ENCODE measurements at regions not wholly inside any gene's neighbourhood (a gene's known extent, or its start where the extent isn't known, plus 50 kb on each side); places are given as distances from the start of the nearest gene placed in this dataset.

GRCh38 chr20:55251170-55251569, 754.1 kb downstream of the CBLN4 start:
- no peak overlapping the region for H3K4me3 ChIP-seq (ENCODE audit: low read depth, low read length)
- no peak for TF ChIP-seq CTCF (conservative IDR thresholded peaks at IDR 0.05; ENCODE audit: low read depth, low read length)
- DNase-seq (ENCODE audit: low read depth) = no peak

- no peak overlapping the region for H3K4me3 ChIP-seq (ENCODE audit: low read depth, low read length)
- no peak for DNase-seq (ENCODE audit: low read depth)
- no peak for TF ChIP-seq CTCF (conservative IDR thresholded peaks at IDR 0.05; ENCODE audit: low read depth, low read length)
Measured at GRCh38 chr20:55242853-55243252, 762.5 kb downstream of the CBLN4 start.

GRCh38 chr20:55239269-55239668, 763.9 kb downstream of the DOK5 start:
- no peak for TF ChIP-seq CTCF (conservative IDR thresholded peaks at IDR 0.05; ENCODE audit: low read depth, low read length)
- H3K4me3 ChIP-seq (ENCODE audit: low read depth, low read length) = no peak overlapping the region
- no peak for DNase-seq (ENCODE audit: low read depth)

- no peak for DNase-seq (ENCODE audit: low read depth)
- H3K4me3 ChIP-seq (ENCODE audit: low read depth, low read length) = no peak overlapping the region
- TF ChIP-seq CTCF (conservative IDR thresholded peaks at IDR 0.05; ENCODE audit: low read depth, low read length) = no peak
Measured at GRCh38 chr20:55232647-55233046, 757.3 kb downstream of the DOK5 start.

- H3K4me3 ChIP-seq (ENCODE audit: low read depth, low read length) = no peak overlapping the region
- no peak for DNase-seq (ENCODE audit: low read depth)
- TF ChIP-seq CTCF (conservative IDR thresholded peaks at IDR 0.05; ENCODE audit: low read depth, low read length) = no peak
Measured at GRCh38 chr20:55229451-55229850, 754.1 kb downstream of the DOK5 start.

- H3K4me3 ChIP-seq (ENCODE audit: low read depth, low read length) = no peak overlapping the region
- no peak for DNase-seq (ENCODE audit: low read depth)
- no peak for TF ChIP-seq CTCF (conservative IDR thresholded peaks at IDR 0.05; ENCODE audit: low read depth, low read length)
Measured at GRCh38 chr20:55216525-55217242, 741.3 kb downstream of the DOK5 start.

GRCh38 chr20:55213653-55214052, 738.3 kb downstream of the DOK5 start:
- no peak for TF ChIP-seq CTCF (conservative IDR thresholded peaks at IDR 0.05; ENCODE audit: low read depth, low read length)
- H3K4me3 ChIP-seq (ENCODE audit: low read depth, low read length) = no peak overlapping the region
- no peak for DNase-seq (ENCODE audit: low read depth)

All from epithelial cell of proximal tubule (primary cell).